ENCODE measurements at regions not wholly inside any gene's neighbourhood (a gene's known extent, or its start where the extent isn't known, plus 50 kb on each side); places are given as distances from the start of the nearest gene placed in this dataset.

DNA sequence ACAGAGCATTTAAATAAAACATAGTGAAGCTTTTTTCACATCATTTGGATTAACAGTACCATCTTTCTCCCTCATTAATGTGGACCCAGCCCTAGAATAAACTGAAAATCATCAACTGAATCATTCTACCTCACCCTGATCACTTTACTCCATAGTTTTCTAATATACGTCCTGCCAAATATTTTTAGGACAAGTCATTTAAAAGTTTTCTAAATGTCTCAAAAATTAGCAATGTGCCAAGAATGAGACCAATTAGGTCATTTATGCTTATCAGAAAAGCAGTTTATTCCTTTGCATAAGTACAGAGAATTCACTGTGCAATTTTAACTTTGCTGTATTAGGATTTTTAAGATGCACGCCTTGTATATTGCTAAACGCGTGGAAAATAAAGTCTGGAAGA is 284.4 kb downstream of the PIK3R1 start:
- TF ChIP-seq EP300 (IDR thresholded peaks at IDR 0.05): no peak
- TF ChIP-seq CTCF (IDR thresholded peaks at IDR 0.05): no peak
- TF ChIP-seq POLR2A (IDR thresholded peaks at IDR 0.05): no peak

Measured in upper lobe of left lung (tissue), 4 donors.